MCF 10A (cell line): ENCODE measurements at regions not wholly inside any gene's neighbourhood (a gene's known extent, or its start where the extent isn't known, plus 50 kb on each side); places are given as distances from the start of the nearest gene placed in this dataset.
"Not testable (repeated sequence)": the region's sequence is repeated elsewhere in the genome, so short reads cannot be mapped to it uniquely, and the experiment has no call there.

ENCODE experiments used
- BruUV-seq: library from RNA; stranded (reverse); fragments of 400-500 nt; replicated peaks from 2 replicates; lab custom pipeline; 2021; lab: Mats Ljungman, UMichigan
- CTCF ChIA-PET: fragments of 300-600 bp; sonication (Branson Sonifier 250); formaldehyde crosslinking; extraction: SDS; loops from one replicate; lab custom pipeline; 2021; ENCODE audit warnings: antibody characterized with exemption, inconsistent platforms; lab: Yijun Ruan, JAX
- POLR2A ChIA-PET: fragments of 300-600, 350-650 bp; sonication (Branson Sonifier 250); formaldehyde crosslinking; extraction: SDS; loops from one replicate; lab custom pipeline; 2020; ENCODE audit warnings: antibody characterized with exemption, inconsistent platforms; lab: Yijun Ruan, JAX
- DNase-seq: peaks from one replicate; pipeline ENCODE4 v3.0.0-alpha.2; 2018; ENCODE audit not compliant: unreplicated experiment
- H3K27ac Mint-ChIP-seq: one replicate; pipeline ENCODE4 v1.8.0; 2022; ENCODE audit warnings: mild to moderate bottlenecking, low read depth, mixed read lengths; ENCODE audit not compliant: unreplicated experiment
- H3K27me3 Mint-ChIP-seq: one replicate; pipeline ENCODE4 v1.8.0; 2022; ENCODE audit warnings: mixed read lengths; ENCODE audit not compliant: insufficient read depth, unreplicated experiment
- H3K36me3 Mint-ChIP-seq: one replicate; pipeline ENCODE4 v1.8.0; 2022; ENCODE audit warnings: mild to moderate bottlenecking, moderate library complexity, mixed read lengths; ENCODE audit not compliant: insufficient read depth, unreplicated experiment
- H3K4me1 Mint-ChIP-seq: one replicate; pipeline ENCODE4 v1.8.0; 2022; ENCODE audit warnings: mixed read lengths; ENCODE audit not compliant: insufficient read depth, unreplicated experiment
- H3K4me3 Mint-ChIP-seq: one replicate; pipeline ENCODE4 v1.8.0; 2022; ENCODE audit warnings: mild to moderate bottlenecking, moderate library complexity, mixed read lengths; ENCODE audit not compliant: unreplicated experiment
- H3K9me3 Mint-ChIP-seq: one replicate; pipeline ENCODE4 v1.8.0; 2022; ENCODE audit warnings: mixed read lengths; ENCODE audit not compliant: unreplicated experiment
- CTCF ChIP-seq: fragments of 200-600 bp; IDR thresholded peaks from one replicate; pipeline ENCODE4 v1.8.0; 2022; ENCODE audit warnings: antibody characterized with exemption, mild to moderate bottlenecking; ENCODE audit not compliant: unreplicated experiment
- intact Hi-C: fragments of 100-400 bp; cut with micrococcal nuclease; formaldehyde crosslinking; loops from 2 replicates; pipeline ENCODE4 v1.14.1; 2022

DNA sequence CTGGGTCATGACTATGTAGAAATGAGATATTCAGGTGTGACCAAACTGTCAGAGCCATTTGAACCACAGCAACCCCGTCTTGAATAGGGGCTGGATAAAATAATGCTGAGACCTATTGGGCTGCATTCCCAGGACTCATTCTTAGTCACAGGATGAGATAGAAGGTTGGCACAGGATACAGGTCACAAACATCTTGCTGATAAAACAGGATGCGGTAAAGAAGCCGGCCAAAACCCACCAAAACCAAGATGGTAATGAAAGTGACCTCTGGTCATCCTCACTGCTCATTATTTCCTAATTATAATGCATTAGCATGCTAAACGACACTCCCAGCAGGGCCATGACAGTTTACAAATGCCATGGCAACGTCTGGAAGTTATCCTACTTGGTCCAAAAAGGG lies 545.5 kb downstream of the TMEM114 start:
- no peaks in the 10 kb centered on the region for H3K36me3 Mint-ChIP-seq
- no TSS peak for BruUV-seq
- TF ChIP-seq CTCF = no peak
- H3K27me3 Mint-ChIP-seq = no peaks in the 10 kb centered on the region
- H3K4me3 Mint-ChIP-seq = no peak overlapping the region
- H3K9me3 Mint-ChIP-seq = peaks cover 20% of the 10 kb centered on the region
- POLR2A ChIA-PET = no interaction called here
- no peak for DNase-seq
- CTCF ChIA-PET = no interaction called here
- no peak overlapping the region for H3K27ac Mint-ChIP-seq
- no peaks in the 10 kb centered on the region for H3K4me1 Mint-ChIP-seq
- intact Hi-C loops = no loop called here

DNA sequence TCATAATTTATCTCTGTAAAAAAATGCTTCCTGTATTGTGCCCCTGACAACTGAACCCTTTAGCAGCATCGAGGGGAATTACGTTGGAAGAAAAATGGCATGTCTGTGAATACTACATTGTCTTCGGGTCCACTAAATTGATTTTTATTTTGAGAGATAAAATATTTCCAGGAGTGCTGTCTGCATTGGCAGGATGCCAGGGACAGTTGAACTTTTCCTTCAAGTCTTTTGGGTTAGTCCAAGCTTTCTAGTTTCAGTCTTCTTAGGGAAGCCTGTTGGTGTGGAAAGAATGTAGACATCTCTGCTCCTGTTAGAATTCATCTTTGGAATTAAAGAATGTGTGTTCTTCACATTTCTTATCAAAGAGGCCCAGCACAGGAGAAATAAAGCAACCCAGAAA lies 557.9 kb downstream of the TMEM114 start:
- Mint-ChIP-seq H3K36me3 (peaks cover 6% of the 10 kb centered on the region), H3K4me3 (no peak overlapping the region), H3K27ac (no peak overlapping the region), H3K4me1 (no peaks in the 10 kb centered on the region), H3K27me3 (no peaks in the 10 kb centered on the region), H3K9me3 (peaks cover 20% of the 10 kb centered on the region)
- no peak for TF ChIP-seq CTCF
- intact Hi-C loops = no loop called here
- no peak for DNase-seq
- CTCF ChIA-PET = no interaction called here
- POLR2A ChIA-PET = no interaction called here
- BruUV-seq = no TSS peak

DNA sequence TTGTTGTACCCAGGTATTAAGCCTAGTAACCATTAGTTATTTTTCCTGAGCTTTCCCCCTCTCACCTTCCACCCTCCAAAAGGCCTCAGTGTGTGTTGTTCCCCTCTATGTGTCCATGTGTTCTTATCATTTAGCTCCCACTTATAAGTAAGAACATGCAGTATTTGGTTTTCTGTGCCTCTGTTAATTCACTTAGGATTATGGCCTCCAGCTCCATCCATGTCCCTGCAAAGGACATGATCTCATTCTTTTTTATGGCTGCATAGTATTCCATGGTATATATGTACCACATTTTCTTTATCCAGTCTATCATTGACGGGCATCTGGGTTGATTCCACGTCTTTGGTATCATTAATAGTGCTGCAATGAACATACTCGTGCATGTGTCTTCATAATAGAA lies 560.3 kb downstream of the TMEM114 start:
- DNase-seq, POLR2A ChIA-PET, H3K36me3 Mint-ChIP-seq, BruUV-seq, H3K4me3 Mint-ChIP-seq, H3K27me3 Mint-ChIP-seq, CTCF ChIA-PET, H3K4me1 Mint-ChIP-seq, H3K27ac Mint-ChIP-seq, intact Hi-C loops: not testable (repeated sequence)
- peaks cover 17% of the 10 kb centered on the region for H3K9me3 Mint-ChIP-seq

GRCh38 chr16:8026450-8026849 lies 563.9 kb downstream of the TMEM114 start:
- ChIA-PET POLR2A (no interaction called here), CTCF (no interaction called here)
- no peaks in the 10 kb centered on the region for H3K4me1 Mint-ChIP-seq
- H3K36me3 Mint-ChIP-seq = no peaks in the 10 kb centered on the region
- intact Hi-C loops = no loop called here
- DNase-seq = peak; percentile 0
- H3K9me3 Mint-ChIP-seq = peaks cover 30% of the 10 kb centered on the region
- BruUV-seq = no TSS peak
- TF ChIP-seq CTCF = no peak
- H3K27ac Mint-ChIP-seq = no peak overlapping the region
- no peak overlapping the region for H3K4me3 Mint-ChIP-seq
- H3K27me3 Mint-ChIP-seq = no peaks in the 10 kb centered on the region

- TF ChIP-seq CTCF = no peak
- ChIA-PET POLR2A (no interaction called here), CTCF (no interaction called here)
- no TSS peak for BruUV-seq
- Mint-ChIP-seq H3K4me1 (no peaks in the 10 kb centered on the region), H3K36me3 (no peaks in the 10 kb centered on the region), H3K9me3 (peaks cover 20% of the 10 kb centered on the region), H3K27me3 (no peaks in the 10 kb centered on the region), H3K4me3 (no peak overlapping the region), H3K27ac (no peak overlapping the region)
- no peak for DNase-seq
- intact Hi-C loops = no loop called here
These were observed 567.0 kb downstream of the TMEM114 start for GRCh38 chr16:8023326-8023725.
